ENCODE measurements at regions not wholly inside any gene's neighbourhood (a gene's known extent, or its start where the extent isn't known, plus 50 kb on each side); places are given as distances from the start of the nearest gene placed in this dataset.

DNA sequence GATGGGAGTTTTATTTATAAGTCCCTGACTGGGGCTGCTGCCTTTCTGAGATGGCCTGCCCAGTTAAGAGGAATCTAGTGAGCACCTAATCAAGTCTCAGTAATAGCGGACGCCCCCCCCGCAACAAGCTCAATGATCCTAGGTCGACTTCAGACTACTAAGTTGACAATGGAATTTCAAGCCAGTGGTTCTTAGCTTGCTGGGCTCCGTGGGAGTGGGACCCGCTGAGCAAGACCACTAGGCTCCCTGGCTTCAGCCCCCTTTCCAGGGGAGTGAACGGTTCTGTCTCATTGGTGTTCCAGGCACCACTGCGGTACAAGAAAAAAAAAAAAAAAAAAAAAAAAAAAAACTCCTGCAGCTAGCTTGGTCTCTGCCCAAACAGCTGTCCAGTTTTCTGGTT, 156.8 kb upstream of the CARD18 start:
- Histone ChIP-seq H3K9ac (ENCODE audit: low read length) (no peak overlapping the region), H3K9me3 (ENCODE audit: low read length) (no peaks in the 10 kb centered on the region), H3K4me2 (ENCODE audit: low read length) (no peak overlapping the region), H3K79me2 (ENCODE audit: low read length) (no peaks in the 10 kb centered on the region), H3K27ac (ENCODE audit: low read length) (no peak overlapping the region), H3K36me3 (ENCODE audit: low read depth, low read length) (no peaks in the 10 kb centered on the region), H3F3A (ENCODE audit: low read length, unreplicated experiment) (no peaks in the 10 kb centered on the region), H2AFZ (ENCODE audit: low read length) (no peak overlapping the region), H3K27me3 (ENCODE audit: low read length) (no peaks in the 10 kb centered on the region), H3K4me1 (ENCODE audit: insufficient read depth, low read length) (peaks cover 19% of the 10 kb centered on the region), H4K20me1 (ENCODE audit: low read length) (no peaks in the 10 kb centered on the region), H3K9me2 (replicated peaks; ENCODE audit: low read length) (no peaks in the 10 kb centered on the region), H3K4me3 (ENCODE audit: low read length) (no peak overlapping the region)
- TF ChIP-seq EZH2 (IDR thresholded peaks at IDR 0.05; ENCODE audit: low read length, unreplicated experiment) (no peak), EZH2phosphoT487 (IDR thresholded peaks at IDR 0.05; ENCODE audit: borderline replicate concordance, low read length) (no peak)
- TF ChIP-seq, protein P1, sequence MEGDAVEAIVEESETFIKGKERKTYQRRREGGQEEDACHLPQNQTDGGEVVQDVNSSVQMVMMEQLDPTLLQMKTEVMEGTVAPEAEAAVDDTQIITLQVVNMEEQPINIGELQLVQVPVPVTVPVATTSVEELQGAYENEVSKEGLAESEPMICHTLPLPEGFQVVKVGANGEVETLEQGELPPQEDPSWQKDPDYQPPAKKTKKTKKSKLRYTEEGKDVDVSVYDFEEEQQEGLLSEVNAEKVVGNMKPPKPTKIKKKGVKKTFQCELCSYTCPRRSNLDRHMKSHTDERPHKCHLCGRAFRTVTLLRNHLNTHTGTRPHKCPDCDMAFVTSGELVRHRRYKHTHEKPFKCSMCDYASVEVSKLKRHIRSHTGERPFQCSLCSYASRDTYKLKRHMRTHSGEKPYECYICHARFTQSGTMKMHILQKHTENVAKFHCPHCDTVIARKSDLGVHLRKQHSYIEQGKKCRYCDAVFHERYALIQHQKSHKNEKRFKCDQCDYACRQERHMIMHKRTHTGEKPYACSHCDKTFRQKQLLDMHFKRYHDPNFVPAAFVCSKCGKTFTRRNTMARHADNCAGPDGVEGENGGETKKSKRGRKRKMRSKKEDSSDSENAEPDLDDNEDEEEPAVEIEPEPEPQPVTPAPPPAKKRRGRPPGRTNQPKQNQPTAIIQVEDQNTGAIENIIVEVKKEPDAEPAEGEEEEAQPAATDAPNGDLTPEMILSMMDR (conservative IDR thresholded peaks at IDR 0.05; ENCODE audit: low read depth, low read length) = no peak
- intact Hi-C loops (cut with micrococcal nuclease) = no loop called here
- no peak for DNase-seq
- ATAC-seq = no peak
- ChIA-PET POLR2A (ENCODE audit: unreplicated experiment) (no interaction called here), CTCF (interaction anchor here (0.6 kb wide), 1 partner anchor 144 kb away, joined by 4 read pairs; no protein-coding TSS in a partner anchor)
- BruUV-seq (replicated peaks) = no TSS peak

- Histone ChIP-seq H3K4me3 (ENCODE audit: low read length) (no peak overlapping the region), H3K79me2 (ENCODE audit: low read length) (no peaks in the 10 kb centered on the region), H3K9ac (ENCODE audit: low read length) (no peak overlapping the region), H3K4me2 (ENCODE audit: low read length) (no peak overlapping the region), H2AFZ (ENCODE audit: low read length) (no peak overlapping the region), H3K27me3 (ENCODE audit: low read length) (no peaks in the 10 kb centered on the region), H3K9me2 (replicated peaks; ENCODE audit: low read length) (no peaks in the 10 kb centered on the region), H3F3A (ENCODE audit: low read length, unreplicated experiment) (no peaks in the 10 kb centered on the region), H4K20me1 (ENCODE audit: low read length) (no peaks in the 10 kb centered on the region), H3K4me1 (ENCODE audit: insufficient read depth, low read length) (no peaks in the 10 kb centered on the region), H3K36me3 (ENCODE audit: low read depth, low read length) (no peaks in the 10 kb centered on the region), H3K27ac (ENCODE audit: low read length) (no peak overlapping the region), H3K9me3 (ENCODE audit: low read length) (no peaks in the 10 kb centered on the region)
- no peak for TF ChIP-seq EZH2 (IDR thresholded peaks at IDR 0.05; ENCODE audit: low read length, unreplicated experiment)
- POLR2A ChIA-PET (ENCODE audit: unreplicated experiment) = no interaction called here
- ATAC-seq = no peak
- no TSS peak for BruUV-seq (replicated peaks)
- DNase-seq = no peak
- CTCF ChIA-PET = no interaction called here
- intact Hi-C loops (cut with micrococcal nuclease) = no loop called here
These were observed 143.1 kb upstream of the CARD18 start for GRCh38 chr11:105282658-105283057.

GRCh38 chr11:105274631-105275030, 135.1 kb upstream of the CARD18 start:
- TF ChIP-seq, protein P1 (conservative IDR thresholded peaks at IDR 0.05; ENCODE audit: low read depth, low read length) = no peak
- TF ChIP-seq EZH2 (IDR thresholded peaks at IDR 0.05; ENCODE audit: low read length, unreplicated experiment) (no peak), EZH2phosphoT487 (IDR thresholded peaks at IDR 0.05; ENCODE audit: borderline replicate concordance, low read length) (no peak)
- Histone ChIP-seq H3K4me3 (ENCODE audit: low read length) (no peak overlapping the region), H2AFZ (ENCODE audit: low read length) (no peak overlapping the region), H3K79me2 (ENCODE audit: low read length) (no peaks in the 10 kb centered on the region), H3K9me2 (replicated peaks; ENCODE audit: low read length) (no peaks in the 10 kb centered on the region), H4K20me1 (ENCODE audit: low read length) (no peaks in the 10 kb centered on the region), H3K27me3 (ENCODE audit: low read length) (no peaks in the 10 kb centered on the region), H3K4me1 (ENCODE audit: insufficient read depth, low read length) (no peaks in the 10 kb centered on the region), H3K9me3 (ENCODE audit: low read length) (no peaks in the 10 kb centered on the region), H3K9ac (ENCODE audit: low read length) (no peak overlapping the region), H3K4me2 (ENCODE audit: low read length) (no peak overlapping the region), H3K36me3 (ENCODE audit: low read depth, low read length) (no peaks in the 10 kb centered on the region), H3K27ac (ENCODE audit: low read length) (no peak overlapping the region), H3F3A (ENCODE audit: low read length, unreplicated experiment) (no peaks in the 10 kb centered on the region)
- intact Hi-C loops (cut with micrococcal nuclease) = no loop called here
- ChIA-PET POLR2A (ENCODE audit: unreplicated experiment) (no interaction called here), CTCF (no interaction called here)
- no peak for DNase-seq
- BruUV-seq (replicated peaks) = no TSS peak
- ATAC-seq = no peak

All from PC-3 (cell line).